NOMO-1 (cell line): ENCODE measurements at regions not wholly inside any gene's neighbourhood (a gene's known extent, or its start where the extent isn't known, plus 50 kb on each side); places are given as distances from the start of the nearest gene placed in this dataset.

ENCODE experiments used
- DNase-seq, 2 experiments: peaks; one replicate each; lab custom pipeline; 2025; ENCODE audit not compliant: unreplicated experiment in 2 of 2; lab: John Stamatoyannopoulos, UW

- DNase-seq = no peak
Observed at GRCh38 chr3:28078536-28078935, 162.9 kb upstream of the CMC1 start.

GRCh38 chr3:28080716-28081115, 160.7 kb upstream of the CMC1 start:
- no peak for DNase-seq

GRCh38 chr3:28081533-28081947, 159.9 kb upstream of the CMC1 start:
- no peak for DNase-seq

GRCh38 chr3:28087591-28087990, 153.8 kb upstream of the CMC1 start:
- no peak for DNase-seq

DNA sequence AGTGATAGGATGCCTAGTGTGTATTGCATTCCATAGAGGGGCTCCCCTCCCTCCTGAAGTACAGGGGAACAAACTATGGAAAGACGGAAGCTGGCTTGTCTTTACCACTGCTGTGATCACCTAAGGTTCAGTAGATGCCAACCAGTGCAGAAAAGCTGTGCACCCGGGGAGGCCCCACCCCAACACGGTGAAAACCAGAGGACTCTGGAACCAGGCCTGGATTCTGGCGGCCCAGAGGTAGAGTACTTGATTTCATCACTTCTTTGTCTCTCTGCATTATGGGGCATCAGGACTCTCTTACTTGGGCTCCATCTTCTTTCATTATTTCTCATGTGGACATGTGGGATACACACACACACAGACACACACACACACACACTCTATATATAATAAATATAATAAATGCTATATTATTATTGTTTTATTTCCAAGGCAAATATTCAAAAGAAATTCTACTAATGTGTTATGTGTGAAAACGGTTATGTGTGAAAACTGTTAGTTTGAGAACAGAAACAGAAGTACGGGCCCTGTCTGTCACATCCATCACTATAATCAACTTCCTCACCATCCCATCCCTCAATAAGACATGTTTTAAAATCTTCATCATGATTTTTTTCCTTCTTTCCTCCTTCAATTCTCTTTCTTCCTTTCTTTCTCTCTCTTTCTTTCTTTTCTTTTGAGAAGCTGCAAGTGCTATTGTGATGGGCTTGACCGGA, 152.4 kb upstream of the CMC1 start:
- DNase-seq = no peak

DNA sequence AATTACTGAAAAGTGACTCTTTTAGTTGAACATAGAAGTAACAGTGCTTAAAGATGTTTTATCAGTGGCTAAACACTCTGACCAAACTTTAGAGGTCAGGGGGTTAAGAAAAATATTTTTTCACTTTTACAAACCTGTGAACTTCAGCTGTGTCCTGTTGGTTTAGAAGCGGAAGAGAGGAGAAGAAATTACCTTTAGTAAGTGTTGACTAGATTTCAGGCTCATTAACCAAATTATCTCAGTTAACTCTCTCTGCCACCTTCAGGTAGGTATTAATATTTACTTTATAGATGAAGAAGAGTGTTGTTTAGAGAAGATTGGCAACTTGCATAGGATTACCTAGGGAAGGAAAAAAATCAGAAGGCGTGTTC, 151.9 kb upstream of the CMC1 start:
- DNase-seq = no peak

DNA sequence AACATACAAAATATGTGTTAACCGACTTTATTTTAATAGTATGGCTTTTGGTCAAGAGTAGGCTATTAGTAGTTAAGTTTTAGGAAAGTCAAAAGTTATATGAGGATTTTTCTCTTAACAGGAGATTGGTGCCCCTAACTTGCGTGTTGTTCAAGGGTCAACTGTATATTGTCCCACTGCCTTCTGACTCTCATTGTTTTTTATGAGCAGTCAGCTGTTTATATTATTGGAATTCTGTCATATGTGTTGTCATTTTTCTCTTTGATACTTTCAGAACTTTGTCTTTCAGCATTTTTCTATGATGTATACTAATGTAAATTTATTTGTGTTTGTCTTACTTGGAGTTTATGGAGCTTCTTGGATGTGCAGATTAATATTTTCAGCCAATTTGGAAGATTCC, 142.1 kb upstream of the CMC1 start:
- no peak for DNase-seq

DNA sequence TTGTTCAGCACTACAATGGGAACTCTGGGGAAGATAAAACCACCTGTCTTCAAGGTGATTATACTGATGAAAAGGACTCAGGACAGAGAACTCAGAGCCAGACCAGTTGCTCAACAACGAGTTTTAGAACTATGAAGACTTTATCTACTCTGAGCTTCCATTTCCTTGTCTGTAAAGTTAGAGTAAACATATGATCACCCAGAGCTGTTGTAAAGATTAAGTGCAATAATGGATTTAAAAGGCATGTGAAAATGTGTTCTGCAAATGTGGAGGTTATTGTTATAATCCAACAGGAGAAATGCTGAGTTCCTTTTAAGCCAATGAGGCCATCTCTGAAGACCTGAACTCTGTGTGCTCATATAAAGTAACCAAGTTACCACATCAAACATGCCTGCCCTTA, 139.7 kb upstream of the CMC1 start:
- DNase-seq = no peak

DNA sequence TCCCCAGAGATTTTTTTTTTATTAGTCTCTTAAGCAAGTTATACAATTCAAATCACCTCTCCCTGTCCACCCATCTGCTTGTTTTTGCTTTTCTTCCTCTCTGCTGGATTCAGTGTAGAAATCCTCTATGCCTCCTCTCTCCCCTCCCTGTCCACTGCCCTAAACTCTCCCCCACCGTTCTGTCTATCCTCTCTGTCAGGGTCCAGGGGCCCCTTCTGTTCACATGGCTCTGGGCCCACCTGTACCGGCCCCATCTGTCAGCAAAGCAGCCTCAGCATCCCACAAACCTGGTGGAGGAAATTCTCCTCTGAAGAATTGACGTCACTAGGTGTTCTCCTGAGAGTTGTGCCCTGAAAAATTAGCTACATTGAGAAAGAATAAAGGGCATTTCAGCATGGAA, 137.6 kb upstream of the CMC1 start:
- no peak for DNase-seq

DNA sequence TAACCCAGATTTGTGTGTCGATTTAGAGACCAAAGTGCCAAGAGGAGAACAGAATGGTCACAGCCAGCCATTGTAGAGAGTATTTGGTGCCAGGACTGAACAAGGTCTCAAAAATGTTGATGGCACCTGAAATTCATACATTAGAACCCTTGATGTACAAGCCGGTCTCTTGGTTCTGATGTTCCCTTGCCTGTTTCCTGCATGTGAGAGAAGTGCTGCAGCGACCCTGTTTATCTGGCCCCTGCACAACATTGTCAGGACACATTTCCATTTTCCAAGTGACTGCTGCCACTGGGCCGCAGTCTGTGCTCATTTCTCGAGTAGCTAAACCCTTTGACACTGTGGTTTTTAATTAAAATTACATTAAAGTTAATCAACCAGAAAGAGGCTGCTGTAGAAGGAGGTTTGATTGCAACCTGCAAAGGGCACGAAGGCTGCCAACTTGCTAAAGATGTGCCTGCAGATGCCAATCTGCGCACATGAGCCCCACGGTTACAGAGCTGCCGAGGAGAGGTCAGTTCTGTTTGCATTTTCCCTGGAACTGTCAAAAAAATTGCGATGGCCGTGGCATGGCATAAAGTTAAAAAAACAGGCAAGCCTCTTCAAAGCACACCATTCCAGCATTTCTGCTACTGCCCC, 136.4 kb upstream of the CMC1 start:
- no peak for DNase-seq

DNA sequence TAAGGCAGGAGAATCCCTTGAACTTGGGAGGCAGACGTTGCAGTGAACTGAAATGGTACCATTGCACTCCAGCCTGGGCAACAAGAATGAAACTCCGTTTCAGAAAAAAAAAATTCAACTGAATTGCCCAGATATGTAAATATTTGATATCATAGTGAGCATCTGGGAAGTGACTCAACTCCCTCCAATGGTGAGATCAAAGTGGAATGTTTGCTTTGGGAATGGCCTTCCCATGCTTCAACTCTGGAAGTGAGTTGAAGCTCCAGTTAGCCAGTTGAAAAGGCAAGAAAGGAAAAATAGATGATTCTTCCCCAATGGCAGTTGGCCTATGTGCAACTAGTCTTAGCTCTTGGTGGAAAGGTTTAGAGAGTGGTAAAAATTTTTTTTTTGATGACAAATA, 131.6 kb upstream of the CMC1 start:
- no peak for DNase-seq

DNA sequence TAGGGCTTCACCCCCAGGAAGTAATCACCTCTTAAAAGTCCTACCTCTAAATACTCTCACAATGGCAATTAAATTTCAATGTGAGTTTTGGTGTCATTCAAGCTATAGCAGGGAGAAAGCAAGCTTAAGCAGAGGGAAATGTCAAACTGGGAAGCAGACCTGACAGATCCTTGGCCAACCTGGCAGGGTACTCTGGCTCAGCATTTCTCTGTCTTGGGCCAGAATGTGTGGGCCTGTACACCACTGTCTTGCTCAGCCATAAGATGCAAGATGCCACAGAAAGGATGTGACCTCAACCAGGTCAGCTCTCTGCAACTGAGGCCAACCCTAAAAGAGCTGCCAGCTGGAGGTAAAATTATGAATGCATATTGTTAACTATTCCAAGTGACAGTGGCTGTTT, 130.6 kb upstream of the CMC1 start:
- DNase-seq = no peak

DNA sequence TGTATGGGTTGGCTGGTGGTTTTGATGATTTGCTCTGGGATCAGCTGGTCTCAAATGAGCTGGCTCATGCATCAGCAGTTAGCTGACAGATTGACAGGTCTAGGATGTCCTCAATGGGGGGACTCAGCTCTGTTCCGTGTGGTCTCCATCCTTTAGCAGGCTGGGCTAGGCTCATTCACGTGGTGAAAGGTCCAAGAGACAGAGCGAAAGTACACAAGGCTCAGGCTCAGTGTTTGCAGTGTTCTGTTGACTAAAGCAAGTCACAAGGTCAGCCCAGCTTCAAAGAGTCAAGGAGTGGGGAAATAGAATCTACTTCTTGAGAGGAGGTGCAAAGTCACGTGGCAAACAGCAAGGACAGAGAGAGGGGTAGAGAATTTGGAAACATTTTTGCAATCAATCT, 126.5 kb upstream of the CMC1 start:
- no peak for DNase-seq

DNA sequence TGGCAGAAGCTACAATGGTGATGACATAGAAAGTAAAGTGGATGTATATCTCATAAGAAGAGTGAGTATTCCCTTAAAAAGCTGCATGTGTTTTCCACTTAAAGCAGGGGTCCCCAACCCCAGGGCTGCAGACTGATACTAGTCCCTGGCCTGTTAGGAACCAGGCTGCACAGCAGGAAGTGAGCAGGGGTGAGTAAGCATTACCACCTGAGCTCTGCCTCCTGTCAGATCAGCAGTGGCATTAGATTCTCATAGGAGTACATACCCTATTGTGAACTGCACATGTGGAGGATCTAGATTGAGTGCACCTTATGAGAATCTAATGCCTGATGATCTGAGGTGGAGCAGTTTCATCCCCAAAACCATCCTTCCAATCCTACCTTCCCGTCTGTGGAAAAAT, 126.1 kb upstream of the CMC1 start:
- DNase-seq = no peak

DNA sequence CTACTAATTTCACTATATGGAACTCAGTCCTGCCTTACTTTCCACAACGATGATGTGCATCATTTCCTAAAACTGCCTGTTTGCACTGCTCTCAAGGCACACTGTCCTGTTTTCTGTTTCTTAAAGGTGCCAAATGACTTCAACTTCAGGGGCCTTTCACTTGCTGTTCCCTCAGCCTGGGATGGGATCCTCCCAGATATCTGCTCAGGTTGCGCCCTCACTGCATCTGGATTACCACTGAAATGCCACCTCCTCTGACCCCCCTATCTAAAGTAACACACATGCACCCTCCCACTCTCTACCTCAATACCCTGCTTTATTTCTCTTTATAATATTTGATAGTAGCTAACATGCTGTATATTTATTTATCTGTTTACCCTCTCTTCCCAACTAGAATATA, 123.8 kb upstream of the CMC1 start:
- DNase-seq = no peak

- DNase-seq = no peak
Observed at GRCh38 chr3:28118087-28118486, 123.3 kb upstream of the CMC1 start.

DNA sequence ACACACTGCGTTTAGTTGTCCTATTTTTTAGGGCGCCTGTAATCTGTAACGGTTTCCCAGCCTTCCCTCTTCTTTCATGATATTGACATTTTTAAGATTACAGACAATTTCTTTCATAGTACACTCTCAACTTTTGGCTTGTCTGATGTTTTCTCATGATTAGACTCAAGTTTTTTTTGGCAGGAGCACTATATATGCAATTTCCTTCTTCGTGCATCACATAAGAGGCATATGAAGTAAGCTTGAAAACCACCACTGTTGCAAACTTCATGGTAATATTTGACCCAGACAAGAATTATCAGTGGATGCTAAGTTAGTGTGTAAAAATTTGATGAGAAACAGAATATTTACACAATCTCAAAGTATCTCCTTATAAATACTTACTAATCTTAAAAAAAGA, 119.2 kb upstream of the CMC1 start:
- DNase-seq = no peak

DNA sequence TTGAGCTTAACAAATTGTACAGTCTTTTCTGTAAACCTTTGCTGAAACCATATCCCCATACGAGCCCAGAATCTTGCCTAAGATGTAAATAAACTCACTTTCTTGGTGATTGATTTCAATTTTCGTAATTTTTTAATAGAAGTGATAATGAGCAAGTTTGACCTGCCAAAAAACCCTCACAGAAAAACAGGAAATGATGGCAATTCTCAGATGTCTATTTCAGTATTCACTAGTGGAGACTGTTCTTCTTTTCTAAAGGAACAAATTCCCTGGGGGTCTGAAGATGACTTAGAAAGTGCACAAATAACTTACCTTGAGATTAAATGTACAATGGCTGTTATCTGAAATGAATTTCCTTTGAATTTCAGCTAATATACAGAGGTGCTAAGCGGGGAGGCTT, 116.5 kb upstream of the CMC1 start:
- DNase-seq = peak in 1 of 2 experiments; percentile 16

DNA sequence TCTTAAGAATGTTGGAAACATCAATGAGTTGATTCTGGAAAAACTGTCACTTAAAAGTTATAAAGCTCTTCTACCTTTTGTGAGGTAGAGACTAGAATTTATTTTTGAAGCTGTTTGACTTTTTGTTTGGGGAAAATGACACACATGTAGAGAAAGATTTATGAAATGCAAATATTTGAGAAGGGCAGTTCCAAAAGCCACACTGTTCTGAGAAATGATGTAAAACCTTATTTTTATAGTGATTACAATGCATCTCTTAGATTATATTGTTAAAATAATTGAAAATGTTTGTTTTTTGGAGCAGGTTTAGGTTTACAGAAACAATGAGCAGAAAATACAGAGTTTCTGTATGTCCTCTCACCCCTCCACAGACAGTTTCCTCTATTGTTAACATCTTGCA, 116.1 kb upstream of the CMC1 start:
- DNase-seq = no peak

DNA sequence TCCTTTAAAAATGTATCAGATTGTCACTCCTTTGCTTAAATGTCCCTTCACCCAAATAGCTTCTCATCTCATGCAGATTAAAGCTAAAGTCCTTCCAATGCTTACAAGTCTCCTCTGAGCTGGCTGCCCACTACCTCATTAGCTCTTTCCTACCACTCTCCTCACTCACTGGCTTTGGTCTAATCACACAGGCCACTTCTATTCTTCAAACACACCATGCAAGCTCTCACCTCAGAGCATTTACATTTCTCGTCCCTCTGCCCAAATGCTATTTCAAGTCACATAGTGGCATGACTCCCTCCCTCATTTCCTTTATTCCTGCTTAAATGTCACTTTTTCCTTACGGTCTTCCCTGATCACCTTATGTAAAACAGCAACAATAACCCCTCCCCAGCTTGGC, 110.6 kb upstream of the CMC1 start:
- no peak for DNase-seq

DNA sequence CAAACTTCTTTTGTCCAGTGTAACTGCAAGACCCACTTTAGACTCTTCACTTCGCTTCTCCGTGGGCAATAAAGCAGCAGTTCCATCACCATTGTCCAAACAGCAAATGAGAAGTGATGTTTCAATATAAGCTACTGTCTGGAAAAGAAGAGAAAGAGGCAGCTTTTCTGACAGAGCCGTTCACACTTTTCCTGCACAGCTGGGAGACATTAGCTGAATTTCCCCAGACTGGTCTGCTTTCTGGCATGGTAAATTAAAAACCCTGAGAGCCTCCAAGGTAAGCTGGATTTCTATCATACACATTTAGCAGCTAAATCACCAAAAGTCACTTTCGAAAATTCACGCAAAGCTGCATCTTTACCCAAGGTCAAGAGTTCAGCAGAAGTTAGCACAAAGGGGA, 108.5 kb upstream of the CMC1 start:
- DNase-seq = no peak

DNA sequence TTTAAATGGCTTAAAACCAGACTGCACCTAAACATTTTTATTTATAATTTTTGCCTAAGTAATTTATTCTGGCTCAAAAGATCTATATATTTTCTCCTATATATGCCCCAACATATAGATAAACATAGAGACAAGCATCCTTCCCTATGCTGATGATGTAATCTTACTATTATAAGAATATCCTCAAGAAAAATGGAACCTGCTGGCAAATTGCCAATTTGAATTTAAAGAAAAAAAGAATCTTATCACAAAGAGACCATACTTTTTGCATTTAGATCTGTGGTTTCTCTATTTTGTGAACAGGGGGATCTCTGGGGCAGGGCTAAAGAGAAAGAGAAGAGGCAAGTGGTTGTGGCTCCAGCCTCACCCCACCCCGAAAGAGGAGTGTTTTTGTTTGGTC, 107.2 kb upstream of the CMC1 start:
- DNase-seq = no peak
